AG10803 (cell line): ENCODE measurements at regions not wholly inside any gene's neighbourhood (a gene's known extent, or its start where the extent isn't known, plus 50 kb on each side); places are given as distances from the start of the nearest gene placed in this dataset.

Source experiments
- DNase-seq: peaks from one replicate; pipeline ENCODE4 v3.0.0; 2010; ENCODE audit warnings: low read depth
- H3K4me3 ChIP-seq: 2 replicates; pipeline ENCODE4 v1.5.1; 2011; ENCODE audit warnings: mild to moderate bottlenecking, low read length, control low read depth
- CTCF ChIP-seq: conservative IDR thresholded peaks from 2 replicates; pipeline ENCODE4 v1.5.1; 2011; ENCODE audit warnings: mild to moderate bottlenecking, low read length, control low read depth, inconsistent platforms

GRCh38 chr2:134776836-134777235 is 58.0 kb upstream of the TMEM163 start:
- no peak overlapping the region for H3K4me3 ChIP-seq
- no peak for TF ChIP-seq CTCF
- no peak for DNase-seq

DNA sequence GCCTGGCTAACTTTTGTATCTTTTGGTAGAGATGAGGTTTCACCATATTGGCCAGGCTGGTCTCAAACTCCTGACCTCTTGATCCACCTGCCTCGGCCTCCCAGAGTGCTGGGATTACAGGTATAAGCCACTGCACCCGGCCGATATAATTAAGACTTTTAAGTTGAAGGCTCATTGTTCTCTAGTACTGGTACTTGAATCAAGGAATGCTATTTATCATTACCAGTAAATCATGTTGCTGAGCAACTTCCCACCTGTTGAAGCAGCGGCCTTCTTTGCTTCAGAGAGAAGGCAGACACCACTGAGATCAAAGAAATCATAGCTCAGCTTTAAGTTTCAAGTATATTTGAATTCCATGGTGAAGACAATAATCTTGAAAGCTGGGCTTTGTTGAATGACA is 58.8 kb upstream of the TMEM163 start:
- no peak for DNase-seq
- no peak overlapping the region for H3K4me3 ChIP-seq
- no peak for TF ChIP-seq CTCF

DNA sequence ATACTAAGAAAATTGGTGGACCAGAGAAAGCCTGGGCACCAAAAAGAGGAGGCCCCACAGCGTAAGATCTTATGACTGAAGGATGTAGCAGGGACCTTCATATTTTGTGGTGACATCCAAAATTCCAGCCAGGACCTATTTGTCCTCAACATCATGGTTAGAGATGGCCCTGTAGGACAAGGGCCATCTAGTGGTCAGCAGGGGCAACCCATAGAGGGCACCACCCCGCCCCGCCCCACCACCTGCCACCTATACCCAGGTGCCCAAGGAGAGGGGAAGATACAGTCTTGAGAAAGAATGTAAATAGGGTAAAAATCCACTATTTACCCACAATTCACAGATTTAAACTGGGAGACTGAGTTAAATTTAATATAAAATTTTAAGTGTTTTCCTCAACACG is 59.6 kb upstream of the TMEM163 start:
- DNase-seq, result no peak
- H3K4me3 ChIP-seq, result no peak overlapping the region
- no peak for TF ChIP-seq CTCF

- no peak for DNase-seq
- no peak for TF ChIP-seq CTCF
- H3K4me3 ChIP-seq, result no peak overlapping the region
Measured at GRCh38 chr2:134780972-134781371, 57.4 kb upstream of the ACMSD start.

GRCh38 chr2:134782107-134782506 is 56.3 kb upstream of the ACMSD start:
- H3K4me3 ChIP-seq, result no peak overlapping the region
- DNase-seq, result no peak
- no peak for TF ChIP-seq CTCF

DNA sequence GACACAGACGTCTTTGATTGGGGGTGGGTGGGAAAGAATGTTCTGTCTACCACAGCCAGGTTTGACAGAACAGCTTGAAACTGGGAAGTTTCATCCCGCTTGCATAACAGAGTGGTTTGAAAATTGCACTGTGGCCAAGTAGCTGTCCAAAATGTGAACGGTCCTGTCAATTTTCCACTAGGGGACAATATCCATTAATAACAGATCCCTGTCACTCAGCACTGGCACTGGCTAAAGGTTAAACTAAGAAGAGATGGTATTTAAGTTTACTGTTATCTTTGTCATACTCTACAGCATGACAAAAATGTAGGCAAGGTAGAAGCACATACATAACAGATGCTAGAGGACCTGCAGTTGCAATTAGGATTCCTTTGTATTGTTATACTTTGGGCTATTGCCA is 55.6 kb upstream of the ACMSD start:
- H3K4me3 ChIP-seq, result no peak overlapping the region
- DNase-seq, result peak; percentile 5
- no peak for TF ChIP-seq CTCF

DNA sequence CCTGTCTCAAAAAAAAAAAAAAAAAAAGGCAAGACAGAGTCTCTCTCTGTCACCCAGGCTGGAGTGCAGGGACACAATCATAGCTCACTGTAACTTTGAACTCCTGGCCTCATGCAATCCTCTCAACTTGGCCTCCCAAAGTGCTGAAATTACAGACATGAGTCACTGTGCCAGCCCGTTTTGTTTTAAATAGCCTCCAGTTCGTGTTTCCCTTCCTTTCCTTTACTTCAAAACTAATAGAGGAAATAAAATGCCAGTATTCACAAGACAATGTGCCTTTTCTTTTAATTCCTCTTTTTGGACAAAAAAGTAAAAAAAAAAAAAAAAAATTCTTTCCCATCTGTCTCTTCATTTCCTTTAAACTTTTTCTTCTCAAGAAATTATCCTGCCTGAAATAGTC is 54.5 kb upstream of the ACMSD start:
- no peak for DNase-seq
- TF ChIP-seq CTCF, result no peak
- no peak overlapping the region for H3K4me3 ChIP-seq
